ENCODE measurements at regions not wholly inside any gene's neighbourhood (a gene's known extent, or its start where the extent isn't known, plus 50 kb on each side); places are given as distances from the start of the nearest gene placed in this dataset.

- Mint-ChIP-seq H3K4me1 (peaks cover 27 to 33% of the 10 kb centered on the region in 2 experiments), H3K9me3 (no peaks in the 10 kb centered on the region)
- no peak overlapping the region for H3K18ac ChIP-seq (ENCODE audit: insufficient read length, low read depth, low read length)
These were observed 214.5 kb downstream of the FAT3 start for GRCh38 chr11:92439133-92439532.

More at GRCh38 chr11:92439133-92439532, 214.5 kb downstream of the FAT3 start:
- peaks cover 2% of the 10 kb centered on the region; the same call in 1 of the 2 replicates for H3K79me2 ChIP-seq (ENCODE audit: insufficient read depth, low read length)
- no peak overlapping the region for H3T11ph ChIP-seq (ENCODE audit: low read length)
- no peak overlapping the region for H3K9ac ChIP-seq (ENCODE audit: extremely low read depth, insufficient read length, low read length)
- peaks cover 7% of the 10 kb centered on the region for H3K4me1 ChIP-seq (ENCODE audit: insufficient read depth, low read length)
- no peaks in the 10 kb centered on the region for H3K36me3 Mint-ChIP-seq (ENCODE audit: insufficient read depth in 1 of 3, low read depth in 3 of 3)
- no CpG with 5 or more reads among the region's 1 CpG for WGBS (ENCODE audit: extremely low coverage, insufficient read length, low lambda C conversion rate)
- H3K23me2 ChIP-seq (ENCODE audit: insufficient read length, low read depth, low read length, poor library complexity, severe bottlenecking), result no peaks in the 10 kb centered on the region
- no peak overlapping the region for H2AFZ ChIP-seq (ENCODE audit: low read length)
- no peak for DNase-seq
- no peak for TF ChIP-seq CTCF (conservative IDR thresholded peaks at IDR 0.05)
- H3K4ac ChIP-seq (ENCODE audit: low read depth, low read length), result no peak overlapping the region
- 0 out of 7 replicates have a peak overlapping the region, but pooled peaks of 1 of the 3 experiments have one; percentile 97 for H3K27ac Mint-ChIP-seq
- H3K23ac ChIP-seq (ENCODE audit: insufficient read length, low read depth, low read length), result no peak overlapping the region
- no peak overlapping the region for H3K27ac ChIP-seq (ENCODE audit: insufficient read length, low read depth, low read length)
- H3K27me3 Mint-ChIP-seq (ENCODE audit: low read depth), result no peaks in the 10 kb centered on the region
- no peak overlapping the region for H2BK5ac ChIP-seq (ENCODE audit: insufficient read length, low read length)
- no peaks in the 10 kb centered on the region for H3K9me3 ChIP-seq (ENCODE audit: control insufficient read depth, low read depth, low read length)
- H2BK15ac ChIP-seq (ENCODE audit: low read depth, low read length), result no peak overlapping the region
- no peak overlapping the region for H3K4me2 ChIP-seq (ENCODE audit: insufficient read depth, insufficient read length, low read length)
- no peak overlapping the region for H3K14ac ChIP-seq (ENCODE audit: insufficient read depth, low read length)
- H2BK12ac ChIP-seq (ENCODE audit: insufficient read length, low read depth, low read length), result no peak overlapping the region
- H2BK20ac ChIP-seq (ENCODE audit: low read depth, low read length, poor library complexity, severe bottlenecking), result no peak overlapping the region
- no peak overlapping the region for H2AK5ac ChIP-seq (ENCODE audit: insufficient read length, low read length)
- H4K91ac ChIP-seq (ENCODE audit: insufficient read length, low read depth, low read length), result no peak overlapping the region
- H2BK120ac ChIP-seq (ENCODE audit: low read depth, low read length, poor library complexity, severe bottlenecking), result no peak overlapping the region
- no peak overlapping the region for H3K56ac ChIP-seq (ENCODE audit: insufficient read length, low read depth, low read length)
- no peaks in the 10 kb centered on the region for H3K27me3 ChIP-seq (ENCODE audit: insufficient read depth, low read length)
- H3K4me3 Mint-ChIP-seq, result no peak overlapping the region
- peaks cover 2% of the 10 kb centered on the region for H3K79me1 ChIP-seq (ENCODE audit: insufficient read depth, low read depth, low read length, poor library complexity, severe bottlenecking)
- H4K20me1 ChIP-seq (ENCODE audit: control insufficient read depth, insufficient read depth, insufficient read length), result no peaks in the 10 kb centered on the region
- H4K5ac ChIP-seq (ENCODE audit: insufficient read length, low read depth, low read length), result no peak overlapping the region
- H4K8ac ChIP-seq (replicated peaks; ENCODE audit: insufficient read length, low read depth, low read length), result no peak overlapping the region
